GM19468 (cell line): ENCODE measurements at regions not wholly inside any gene's neighbourhood (a gene's known extent, or its start where the extent isn't known, plus 50 kb on each side); places are given as distances from the start of the nearest gene placed in this dataset.
"Not testable (repeated sequence)": the region's sequence is repeated elsewhere in the genome, so short reads cannot be mapped to it uniquely, and the experiment has no call there.

Experiments
- ATAC-seq: cut with Tn5 transposase; IDR thresholded peaks from one replicate; pipeline ENCODE4 v1.9.1; 2021; ENCODE audit warnings: mild to moderate bottlenecking, moderate library complexity, moderate number of reproducible peaks; ENCODE audit not compliant: unreplicated experiment; ENCODE audit errors: extremely low read depth

- no peak for ATAC-seq
Measured at GRCh38 chr11:92588393-92588792, 363.8 kb downstream of the FAT3 start.

GRCh38 chr11:92589512-92589911 lies 364.9 kb downstream of the FAT3 start:
- ATAC-seq = no peak

- ATAC-seq = no peak
Measured at GRCh38 chr11:92591521-92591920, 366.9 kb downstream of the FAT3 start.

GRCh38 chr11:92594251-92594650 lies 369.6 kb downstream of the FAT3 start:
- ATAC-seq = no peak

- ATAC-seq = no peak
Measured at GRCh38 chr11:92595052-92595451, 370.4 kb downstream of the FAT3 start.

- no peak for ATAC-seq
Measured at GRCh38 chr11:92596596-92597317, 372.1 kb downstream of the FAT3 start.

GRCh38 chr11:92601048-92601447 lies 368.4 kb upstream of the MTNR1B start:
- ATAC-seq = no peak

- ATAC-seq = no peak
Measured at GRCh38 chr11:92605667-92606066, 363.8 kb upstream of the MTNR1B start.

- ATAC-seq = no peak
Measured at GRCh38 chr11:92607969-92608722, 361.3 kb upstream of the MTNR1B start.

- ATAC-seq = no peak
Measured at GRCh38 chr11:92611157-92611556, 358.3 kb upstream of the MTNR1B start.

GRCh38 chr11:92618020-92618419 lies 351.4 kb upstream of the MTNR1B start:
- not testable (repeated sequence) for ATAC-seq

GRCh38 chr11:92623055-92623454 lies 346.4 kb upstream of the MTNR1B start:
- ATAC-seq = no peak

GRCh38 chr11:92625894-92626293 lies 343.6 kb upstream of the MTNR1B start:
- ATAC-seq = no peak

GRCh38 chr11:92626624-92627023 lies 342.8 kb upstream of the MTNR1B start:
- no peak for ATAC-seq

- ATAC-seq = no peak
Measured at GRCh38 chr11:92627615-92628256, 341.7 kb upstream of the MTNR1B start.

GRCh38 chr11:92628401-92629292 lies 340.8 kb upstream of the MTNR1B start:
- no peak for ATAC-seq

GRCh38 chr11:92632495-92632894 lies 337.0 kb upstream of the MTNR1B start:
- no peak for ATAC-seq

- no peak for ATAC-seq
Measured at GRCh38 chr11:92633820-92634219, 335.6 kb upstream of the MTNR1B start.

- no peak for ATAC-seq
Measured at GRCh38 chr11:92636543-92637188, 332.8 kb upstream of the MTNR1B start.

GRCh38 chr11:92638678-92639077 lies 330.8 kb upstream of the MTNR1B start:
- ATAC-seq = no peak
